Upper lobe of right lung (tissue), 1 donor: ENCODE measurements at regions not wholly inside any gene's neighbourhood (a gene's known extent, or its start where the extent isn't known, plus 50 kb on each side); places are given as distances from the start of the nearest gene placed in this dataset.

Experiments used
- ATAC-seq: fragments of 200-7000 bp; cut with Tn5 transposase; one replicate; pipeline ENCODE4 v1.9.1; 2020; ENCODE audit warnings: mild to moderate bottlenecking, moderate library complexity
- DNase-seq: peaks from one replicate; pipeline ENCODE4 v3.0.0-alpha.2; 2020
- H3K27ac ChIP-seq: fragments of 200-600 bp; one replicate; pipeline ENCODE4 v1.8.0; 2022
- H3K27me3 ChIP-seq: fragments of 200-600 bp; one replicate; pipeline ENCODE4 v1.8.0; 2022; ENCODE audit warnings: mild to moderate bottlenecking
- H3K36me3 ChIP-seq: fragments of 200-600 bp; one replicate; pipeline ENCODE4 v1.8.0; 2022
- H3K4me1 ChIP-seq: fragments of 200-600 bp; one replicate; pipeline ENCODE4 v1.8.0; 2022
- H3K4me3 ChIP-seq: fragments of 200-600 bp; one replicate; pipeline ENCODE4 v1.8.0; 2022; ENCODE audit warnings: mild to moderate bottlenecking
- H3K9me3 ChIP-seq: fragments of 200-600 bp; one replicate; pipeline ENCODE4 v1.8.0; 2022
- CTCF ChIP-seq: fragments of 200-600 bp; IDR thresholded peaks from one replicate; pipeline ENCODE4 v1.8.0; 2022; ENCODE audit warnings: antibody characterized with exemption
- intact Hi-C: fragments of 100-400 bp; cut with DNase I; formaldehyde crosslinking; loops from one replicate; pipeline ENCODE4 v1.11.0; 2022
- donor health status: DM: no; HTN: yes; CAD: no; lungs with severe emphysema.

GRCh38 chrX:131595120-131595519 lies 51.2 kb downstream of the OR13H1 start:
- TF ChIP-seq CTCF: no peak
- no peaks in the 10 kb centered on the region for H3K27me3 ChIP-seq
- no peaks in the 10 kb centered on the region for H3K36me3 ChIP-seq
- no peaks in the 10 kb centered on the region for H3K9me3 ChIP-seq
- H3K27ac ChIP-seq: no peak overlapping the region
- ATAC-seq: no peak
- intact Hi-C loops: no loop called here
- no peak overlapping the region for H3K4me3 ChIP-seq
- H3K4me1 ChIP-seq: no peaks in the 10 kb centered on the region
- DNase-seq: no peak

- no peak overlapping the region for H3K4me3 ChIP-seq
- no peaks in the 10 kb centered on the region for H3K27me3 ChIP-seq
- H3K4me1 ChIP-seq: no peaks in the 10 kb centered on the region
- no peaks in the 10 kb centered on the region for H3K36me3 ChIP-seq
- H3K27ac ChIP-seq: no peak overlapping the region
- DNase-seq: no peak
- no peaks in the 10 kb centered on the region for H3K9me3 ChIP-seq
- ATAC-seq: no peak
- intact Hi-C loops: no loop called here
- no peak for TF ChIP-seq CTCF
Measured at GRCh38 chrX:131607792-131608369, 64.0 kb downstream of the OR13H1 start.

DNA sequence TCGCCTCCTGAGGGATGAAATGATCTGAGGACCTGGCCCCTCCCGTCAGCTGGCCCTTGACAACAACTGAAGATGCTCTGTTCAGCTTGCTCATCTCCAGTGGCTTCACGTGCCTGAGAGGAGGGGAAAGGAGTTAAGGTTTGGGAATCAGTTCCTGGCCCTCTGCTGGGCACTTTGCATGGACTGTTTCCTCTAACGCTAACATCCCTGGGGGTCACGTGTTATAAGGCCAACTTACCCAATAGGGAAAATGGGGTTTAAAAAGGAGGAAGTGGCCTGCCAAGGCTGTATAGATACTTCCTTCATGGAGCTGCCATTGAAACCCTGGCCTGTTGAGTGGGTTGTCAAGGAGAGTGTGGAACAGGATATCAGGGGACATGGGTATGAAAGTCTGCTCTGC lies 65.6 kb downstream of the OR13H1 start:
- intact Hi-C loops: no loop called here
- no peak overlapping the region for H3K27ac ChIP-seq
- no peaks in the 10 kb centered on the region for H3K36me3 ChIP-seq
- no peak overlapping the region for H3K4me3 ChIP-seq
- ATAC-seq: no peak
- no peak for TF ChIP-seq CTCF
- no peak for DNase-seq
- H3K27me3 ChIP-seq: no peaks in the 10 kb centered on the region
- H3K9me3 ChIP-seq: no peaks in the 10 kb centered on the region
- no peaks in the 10 kb centered on the region for H3K4me1 ChIP-seq

- DNase-seq (no peak), ATAC-seq (no peak)
- no peaks in the 10 kb centered on the region for H3K27me3 ChIP-seq
- H3K4me3 ChIP-seq: no peak overlapping the region
- no peaks in the 10 kb centered on the region for H3K36me3 ChIP-seq
- intact Hi-C loops: no loop called here
- no peaks in the 10 kb centered on the region for H3K4me1 ChIP-seq
- no peaks in the 10 kb centered on the region for H3K9me3 ChIP-seq
- H3K27ac ChIP-seq: no peak overlapping the region
- TF ChIP-seq CTCF: no peak
Measured at GRCh38 chrX:131613260-131613659, 69.4 kb downstream of the OR13H1 start.

DNA sequence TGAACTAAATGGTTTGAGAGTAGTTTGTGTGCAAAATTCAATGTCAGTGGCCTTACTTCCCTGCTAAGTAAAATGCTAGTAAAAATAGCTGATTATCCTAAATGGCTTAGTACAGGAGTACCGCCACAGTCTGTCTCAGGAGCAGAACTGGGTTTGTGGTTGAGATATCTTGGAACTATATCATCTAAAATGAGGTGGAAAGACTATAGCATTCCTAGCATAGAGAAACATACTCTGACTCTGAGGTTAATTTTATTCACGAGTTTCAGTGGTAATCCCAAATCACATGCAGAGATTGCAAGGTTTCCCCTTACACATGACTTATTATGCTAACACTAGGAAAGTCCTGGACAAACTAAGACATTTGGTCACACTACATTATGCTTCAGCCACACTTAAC lies 70.4 kb downstream of the OR13H1 start:
- Histone ChIP-seq H3K9me3 (no peaks in the 10 kb centered on the region), H3K27ac (no peak overlapping the region), H3K27me3 (no peaks in the 10 kb centered on the region), H3K4me3 (no peak overlapping the region), H3K36me3 (no peaks in the 10 kb centered on the region), H3K4me1 (no peaks in the 10 kb centered on the region)
- no peak for ATAC-seq
- no peak for DNase-seq
- intact Hi-C loops: no loop called here
- no peak for TF ChIP-seq CTCF

DNA sequence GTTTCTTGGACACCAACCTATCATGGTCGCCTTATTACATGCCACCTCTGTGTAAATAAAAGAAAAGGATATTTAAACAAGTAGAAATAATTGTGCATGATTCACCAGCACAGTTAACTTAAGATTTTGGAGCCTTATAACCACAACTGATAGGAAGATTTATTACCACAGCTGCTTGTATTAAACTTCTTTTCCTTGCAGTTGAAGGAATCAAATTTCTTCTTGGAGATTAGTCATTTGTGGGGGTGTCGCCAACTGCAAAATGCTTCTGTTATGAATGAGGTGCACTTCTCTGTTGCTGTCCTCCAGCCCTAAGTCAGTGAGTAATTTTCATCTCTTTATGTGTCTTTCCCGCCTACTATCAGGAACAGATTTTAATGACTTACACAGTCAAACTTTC lies 73.3 kb downstream of the OR13H1 start:
- intact Hi-C loops: no loop called here
- no peak overlapping the region for H3K27ac ChIP-seq
- no peaks in the 10 kb centered on the region for H3K27me3 ChIP-seq
- H3K4me1 ChIP-seq: no peaks in the 10 kb centered on the region
- no peak overlapping the region for H3K4me3 ChIP-seq
- ATAC-seq (no peak), DNase-seq (no peak)
- no peaks in the 10 kb centered on the region for H3K9me3 ChIP-seq
- TF ChIP-seq CTCF: no peak
- no peaks in the 10 kb centered on the region for H3K36me3 ChIP-seq
